Stimulated activated CD4-positive, alpha-beta T cell treated with anti-CD3 and anti-CD28 coated beads, Interleukin-15, amount 100 ng/mL, for 24 hours (primary cell): ENCODE measurements at regions not wholly inside any gene's neighbourhood (a gene's known extent, or its start where the extent isn't known, plus 50 kb on each side); places are given as distances from the start of the nearest gene placed in this dataset.

ENCODE experiments used
- DNase-seq: peaks from one replicate; pipeline ENCODE4 v3.0.0-alpha.2; 2020

- DNase-seq, result peak; percentile 72
These were observed 52.7 kb upstream of the CTLA4 start for GRCh38 chr2:203814661-203815540.

GRCh38 chr2:203815541-203815898, 52.1 kb upstream of the CTLA4 start:
- no peak for DNase-seq

- no peak for DNase-seq
These were observed 50.4 kb upstream of the CTLA4 start for GRCh38 chr2:203817147-203817546.
